Breast epithelium (tissue), 4 donors: ENCODE measurements at regions not wholly inside any gene's neighbourhood (a gene's known extent, or its start where the extent isn't known, plus 50 kb on each side); places are given as distances from the start of the nearest gene placed in this dataset.

Experiments
- DNase-seq, 2 donors: peaks; one replicate each; pipeline ENCODE4 v3.0.0-alpha.2; 2019; ENCODE audit warnings: low spot score in 2 of 2
- H3K27ac ChIP-seq, 2 donors: fragments of 200-600 bp; sonication (generic) in 1 of 2; one replicate each; pipeline ENCODE4 v1.5.1; 2016 to 2019; ENCODE audit warnings: mild to moderate bottlenecking in 1 of 2
- H3K27me3 ChIP-seq, 2 donors: fragments of 200-600 bp; sonication (generic) in 1 of 2; one replicate each; pipeline versions ENCODE4 v1.5.1 to v1.6.0; 2017 to 2019; ENCODE audit warnings: control low read depth in 1 of 2, mild to moderate bottlenecking in 1 of 2
- H3K36me3 ChIP-seq: fragments of 200-600 bp; one replicate; pipeline ENCODE4 v1.5.1; 2019
- H3K4me1 ChIP-seq, 2 donors: fragments of 200-600 bp; sonication (generic); one replicate each; pipeline ENCODE4 v1.5.1; 2016 to 2019; ENCODE audit warnings: control low read depth in 1 of 2
- H3K4me3 ChIP-seq, 3 donors: fragments of 200-600 bp; sonication (generic); 1 replicate in 2 of 3; 2 replicates in 1 of 3; pipeline ENCODE4 v1.5.1; 2016 to 2019; ENCODE audit warnings: mild to moderate bottlenecking in 3 of 3, moderate library complexity in 2 of 3
- H3K9me3 ChIP-seq, 2 donors: fragments of 200-600 bp; sonication (generic) in 1 of 2; one replicate each; pipeline ENCODE4 v1.5.1; 2016 to 2019; ENCODE audit warnings: control low read depth in 1 of 2
- CTCF ChIP-seq, 3 donors: fragments of 450-650 bp; IDR thresholded peaks; one replicate each; pipeline ENCODE4 v1.5.1; 2016 to 2017; ENCODE audit warnings: antibody characterized with exemption in 3 of 3, mild to moderate bottlenecking in 3 of 3, moderate library complexity in 3 of 3
- POLR2A ChIP-seq: fragments of 450-650 bp; IDR thresholded peaks from one replicate; pipeline ENCODE4 v1.6.1; 2016; ENCODE audit warnings: antibody characterized with exemption, mild to moderate bottlenecking, moderate library complexity
- POLR2AphosphoS5 ChIP-seq, 3 donors: sonication (generic); formaldehyde crosslinking; IDR thresholded peaks; one replicate each; pipeline ENCODE4 v1.6.1; 2017; ENCODE audit warnings: antibody characterized with exemption in 3 of 3
- intact Hi-C: fragments of 100-400 bp; cut with DNase I; formaldehyde crosslinking; loops from one replicate; pipeline ENCODE4 v1.15.1; 2023; ENCODE audit warnings: low total_unique reads

- H3K27me3 ChIP-seq: no peaks in the 10 kb centered on the region
- H3K9me3 ChIP-seq: peaks cover 0 to 8% of the 10 kb centered on the region in 2 donors
- H3K4me3 ChIP-seq: no peak overlapping the region
- no peaks in the 10 kb centered on the region for H3K4me1 ChIP-seq
- H3K27ac ChIP-seq: no peak overlapping the region
- DNase-seq: no peak
- intact Hi-C loops: no loop called here
- no peaks in the 10 kb centered on the region for H3K36me3 ChIP-seq
- no peak for TF ChIP-seq CTCF (IDR thresholded peaks at IDR 0.05)
- no peak for TF ChIP-seq POLR2A
- no peak for TF ChIP-seq POLR2AphosphoS5 (IDR thresholded peaks at IDR 0.05)
These were observed 49.9 kb upstream of the GAS1 start for GRCh38 chr9:86997156-86997555.

GRCh38 chr9:86997951-86998350 is 50.6 kb upstream of the GAS1 start:
- H3K4me3 ChIP-seq: no peak overlapping the region
- no peaks in the 10 kb centered on the region for H3K4me1 ChIP-seq
- TF ChIP-seq POLR2A (no peak), POLR2AphosphoS5 (IDR thresholded peaks at IDR 0.05) (no peak), CTCF (IDR thresholded peaks at IDR 0.05) (no peak)
- H3K27ac ChIP-seq: no peak overlapping the region
- no peaks in the 10 kb centered on the region for H3K36me3 ChIP-seq
- intact Hi-C loops: no loop called here
- DNase-seq: no peak
- peaks cover 0 to 8% of the 10 kb centered on the region in 2 donors for H3K9me3 ChIP-seq
- no peaks in the 10 kb centered on the region for H3K27me3 ChIP-seq

GRCh38 chr9:87002517-87002916 is 55.2 kb upstream of the GAS1 start:
- intact Hi-C loops: no loop called here

GRCh38 chr9:87004016-87004415 is 56.7 kb upstream of the GAS1 start:
- intact Hi-C loops: no loop called here
- Histone ChIP-seq H3K4me1 (peaks cover 0 to 4% of the 10 kb centered on the region in 2 donors), H3K36me3 (no peaks in the 10 kb centered on the region), H3K9me3 (peaks cover 0 to 8% of the 10 kb centered on the region in 2 donors), H3K4me3 (no peak overlapping the region), H3K27me3 (no peaks in the 10 kb centered on the region), H3K27ac (no peak overlapping the region)
- TF ChIP-seq POLR2A: no peak
- no peak for TF ChIP-seq POLR2AphosphoS5 (IDR thresholded peaks at IDR 0.05)
- no peak for TF ChIP-seq CTCF (IDR thresholded peaks at IDR 0.05)
- no peak for DNase-seq

More at GRCh38 chr9:87002517-87002916, 55.2 kb upstream of the GAS1 start:
- no peak overlapping the region for H3K27ac ChIP-seq
- H3K36me3 ChIP-seq: no peaks in the 10 kb centered on the region
- DNase-seq: no peak
- H3K27me3 ChIP-seq: no peaks in the 10 kb centered on the region
- peaks cover 0 to 8% of the 10 kb centered on the region in 2 donors for H3K9me3 ChIP-seq
- H3K4me3 ChIP-seq: no peak overlapping the region
- peaks cover 0 to 3% of the 10 kb centered on the region in 2 donors for H3K4me1 ChIP-seq
- TF ChIP-seq CTCF (IDR thresholded peaks at IDR 0.05) (no peak), POLR2AphosphoS5 (IDR thresholded peaks at IDR 0.05) (no peak), POLR2A (no peak)

- intact Hi-C loops: no loop called here
- no peaks in the 10 kb centered on the region for H3K36me3 ChIP-seq
These were observed 59.6 kb upstream of the GAS1 start for GRCh38 chr9:87006956-87007355.

More at GRCh38 chr9:87006956-87007355, 59.6 kb upstream of the GAS1 start:
- Histone ChIP-seq H3K27ac (peak overlapping the region; percentile 83 to 86), H3K9me3 (no peaks in the 10 kb centered on the region), H3K4me1 (peaks cover 0 to 4% of the 10 kb centered on the region in 2 donors), H3K27me3 (no peaks in the 10 kb centered on the region), H3K4me3 (no peak overlapping the region)
- TF ChIP-seq CTCF (IDR thresholded peaks at IDR 0.05) (no peak), POLR2A (no peak), POLR2AphosphoS5 (IDR thresholded peaks at IDR 0.05) (peak in 1 of 3 donors; percentile 20)
- no peak for DNase-seq
